MCF 10A (cell line): ENCODE measurements at regions not wholly inside any gene's neighbourhood (a gene's known extent, or its start where the extent isn't known, plus 50 kb on each side); places are given as distances from the start of the nearest gene placed in this dataset.

Experiments used
- BruUV-seq: library from RNA; stranded (reverse); fragments of 400-500 nt; replicated peaks from 2 replicates; lab custom pipeline; 2021; lab: Mats Ljungman, UMichigan
- CTCF ChIA-PET: fragments of 300-600 bp; sonication (Branson Sonifier 250); formaldehyde crosslinking; extraction: SDS; loops from one replicate; lab custom pipeline; 2021; ENCODE audit warnings: antibody characterized with exemption, inconsistent platforms; lab: Yijun Ruan, JAX
- POLR2A ChIA-PET: fragments of 300-600, 350-650 bp; sonication (Branson Sonifier 250); formaldehyde crosslinking; extraction: SDS; loops from one replicate; lab custom pipeline; 2020; ENCODE audit warnings: antibody characterized with exemption, inconsistent platforms; lab: Yijun Ruan, JAX
- DNase-seq: peaks from one replicate; pipeline ENCODE4 v3.0.0-alpha.2; 2018; ENCODE audit not compliant: unreplicated experiment
- H3K27ac Mint-ChIP-seq: one replicate; pipeline ENCODE4 v1.8.0; 2022; ENCODE audit warnings: mild to moderate bottlenecking, low read depth, mixed read lengths; ENCODE audit not compliant: unreplicated experiment
- H3K27me3 Mint-ChIP-seq: one replicate; pipeline ENCODE4 v1.8.0; 2022; ENCODE audit warnings: mixed read lengths; ENCODE audit not compliant: insufficient read depth, unreplicated experiment
- H3K36me3 Mint-ChIP-seq: one replicate; pipeline ENCODE4 v1.8.0; 2022; ENCODE audit warnings: mild to moderate bottlenecking, moderate library complexity, mixed read lengths; ENCODE audit not compliant: insufficient read depth, unreplicated experiment
- H3K4me1 Mint-ChIP-seq: one replicate; pipeline ENCODE4 v1.8.0; 2022; ENCODE audit warnings: mixed read lengths; ENCODE audit not compliant: insufficient read depth, unreplicated experiment
- H3K4me3 Mint-ChIP-seq: one replicate; pipeline ENCODE4 v1.8.0; 2022; ENCODE audit warnings: mild to moderate bottlenecking, moderate library complexity, mixed read lengths; ENCODE audit not compliant: unreplicated experiment
- H3K9me3 Mint-ChIP-seq: one replicate; pipeline ENCODE4 v1.8.0; 2022; ENCODE audit warnings: mixed read lengths; ENCODE audit not compliant: unreplicated experiment
- intact Hi-C: fragments of 100-400 bp; cut with micrococcal nuclease; formaldehyde crosslinking; loops from 2 replicates; pipeline ENCODE4 v1.14.1; 2022
- TF ChIP-seq, protein P1 (sequence below): fragments of 200-600 bp; IDR thresholded peaks from one replicate; pipeline ENCODE4 v1.8.0; 2022; ENCODE audit warnings: antibody characterized with exemption, mild to moderate bottlenecking; ENCODE audit not compliant: unreplicated experiment

- intact Hi-C loops = no loop called here
- H3K27me3 Mint-ChIP-seq = no peaks in the 10 kb centered on the region
- no TSS peak for BruUV-seq
- ChIA-PET CTCF (interaction anchor here (0.6 kb wide), 1 partner anchor 351 kb away, joined by 3 read pairs; no protein-coding TSS in a partner anchor), POLR2A (no interaction called here)
- peaks cover 6% of the 10 kb centered on the region for H3K4me1 Mint-ChIP-seq
- TF ChIP-seq, protein P1, sequence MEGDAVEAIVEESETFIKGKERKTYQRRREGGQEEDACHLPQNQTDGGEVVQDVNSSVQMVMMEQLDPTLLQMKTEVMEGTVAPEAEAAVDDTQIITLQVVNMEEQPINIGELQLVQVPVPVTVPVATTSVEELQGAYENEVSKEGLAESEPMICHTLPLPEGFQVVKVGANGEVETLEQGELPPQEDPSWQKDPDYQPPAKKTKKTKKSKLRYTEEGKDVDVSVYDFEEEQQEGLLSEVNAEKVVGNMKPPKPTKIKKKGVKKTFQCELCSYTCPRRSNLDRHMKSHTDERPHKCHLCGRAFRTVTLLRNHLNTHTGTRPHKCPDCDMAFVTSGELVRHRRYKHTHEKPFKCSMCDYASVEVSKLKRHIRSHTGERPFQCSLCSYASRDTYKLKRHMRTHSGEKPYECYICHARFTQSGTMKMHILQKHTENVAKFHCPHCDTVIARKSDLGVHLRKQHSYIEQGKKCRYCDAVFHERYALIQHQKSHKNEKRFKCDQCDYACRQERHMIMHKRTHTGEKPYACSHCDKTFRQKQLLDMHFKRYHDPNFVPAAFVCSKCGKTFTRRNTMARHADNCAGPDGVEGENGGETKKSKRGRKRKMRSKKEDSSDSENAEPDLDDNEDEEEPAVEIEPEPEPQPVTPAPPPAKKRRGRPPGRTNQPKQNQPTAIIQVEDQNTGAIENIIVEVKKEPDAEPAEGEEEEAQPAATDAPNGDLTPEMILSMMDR = no peak
- H3K27ac Mint-ChIP-seq = no peak overlapping the region
- peak; percentile 82 for DNase-seq
- H3K9me3 Mint-ChIP-seq = no peaks in the 10 kb centered on the region
- no peak overlapping the region for H3K4me3 Mint-ChIP-seq
- no peaks in the 10 kb centered on the region for H3K36me3 Mint-ChIP-seq
These were observed 198.3 kb downstream of the CHIC2 start for GRCh38 chr4:53866055-53866454.

GRCh38 chr4:53865054-53865453 lies 199.4 kb downstream of the CHIC2 start:
- H3K4me3 Mint-ChIP-seq = no peak overlapping the region
- H3K36me3 Mint-ChIP-seq = no peaks in the 10 kb centered on the region
- H3K9me3 Mint-ChIP-seq = no peaks in the 10 kb centered on the region
- BruUV-seq = no TSS peak
- CTCF ChIA-PET = no interaction called here
- POLR2A ChIA-PET = no interaction called here
- TF ChIP-seq, protein P1 = no peak
- no peaks in the 10 kb centered on the region for H3K27me3 Mint-ChIP-seq
- DNase-seq = no peak
- H3K27ac Mint-ChIP-seq = no peak overlapping the region
- intact Hi-C loops = no loop called here
- peaks cover 6% of the 10 kb centered on the region for H3K4me1 Mint-ChIP-seq

DNA sequence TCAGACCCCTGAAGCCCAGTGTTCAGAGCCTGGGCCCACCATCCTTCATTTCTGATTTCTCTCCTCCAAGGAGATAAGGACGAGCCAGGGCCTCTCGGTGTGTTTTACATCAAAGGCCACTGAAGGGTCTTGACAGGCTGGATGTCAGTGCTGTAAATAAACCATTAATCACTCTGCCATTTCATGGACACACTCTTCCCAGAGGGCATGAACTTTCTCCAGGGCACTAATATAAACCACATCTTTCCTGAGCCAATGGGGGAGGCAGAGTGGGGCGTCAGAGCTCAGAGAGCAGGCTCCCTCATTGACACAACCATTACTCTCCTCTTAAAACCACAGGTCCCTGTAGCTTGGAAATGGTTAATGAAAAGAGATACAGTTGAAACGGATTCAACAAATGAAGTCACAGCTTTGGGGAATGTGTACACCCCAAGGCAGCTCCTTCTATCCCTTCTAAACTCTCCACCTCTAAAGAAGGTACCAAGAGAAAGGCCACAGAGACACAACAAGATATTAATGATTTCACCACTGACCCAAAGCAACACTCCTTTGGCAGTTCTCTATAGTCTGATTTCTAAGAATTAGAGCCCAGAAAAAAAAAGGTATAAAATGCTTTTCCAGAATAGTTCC lies 200.6 kb downstream of the CHIC2 start:
- TF ChIP-seq, protein P1 = no peak
- Mint-ChIP-seq H3K4me3 (no peak overlapping the region), H3K27ac (no peak overlapping the region), H3K4me1 (peaks cover 6% of the 10 kb centered on the region), H3K27me3 (no peaks in the 10 kb centered on the region), H3K36me3 (no peaks in the 10 kb centered on the region), H3K9me3 (no peaks in the 10 kb centered on the region)
- no TSS peak for BruUV-seq
- ChIA-PET POLR2A (interaction anchor here (0.6 kb wide), 1 partner anchor 20 kb away, joined by 3 read pairs; no protein-coding TSS in a partner anchor), CTCF (interaction anchor here (0.7 to 1.0 kb wide), 2 partner anchors 360 to 375 kb away, joined by 3 to 4 read pairs; no protein-coding TSS in a partner anchor)
- DNase-seq = no peak
- intact Hi-C loops = no loop called here

DNA sequence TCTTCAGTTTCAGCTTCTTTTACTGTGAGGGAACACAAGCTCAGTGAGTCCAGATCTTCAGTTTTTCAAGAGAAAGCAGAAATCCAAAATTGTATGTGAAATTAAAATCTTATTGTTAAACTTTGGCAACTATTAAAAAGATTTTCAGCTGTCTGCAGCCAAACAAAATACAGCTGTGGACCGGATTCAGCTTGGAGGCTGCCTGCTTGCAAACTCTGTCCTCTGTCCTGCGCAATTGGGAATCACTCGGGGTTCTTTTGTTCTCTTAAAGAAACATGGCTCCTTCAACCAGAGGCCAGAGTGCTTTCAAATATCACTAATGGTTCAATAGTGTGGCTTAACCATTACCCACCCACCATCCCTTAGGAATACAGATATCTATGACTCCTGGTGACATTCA lies 201.2 kb downstream of the CHIC2 start:
- ChIA-PET POLR2A (interaction anchor here (1.0 kb wide), 1 partner anchor 11 kb away, joined by 3 read pairs; no protein-coding TSS in a partner anchor), CTCF (interaction anchor here (0.6 to 1.2 kb wide), 5 partner anchors 11 to 485 kb away, joined by 3 to 4 read pairs (median 3); no protein-coding TSS in a partner anchor)
- no peak overlapping the region for H3K27ac Mint-ChIP-seq
- intact Hi-C loops = no loop called here
- no peaks in the 10 kb centered on the region for H3K27me3 Mint-ChIP-seq
- H3K9me3 Mint-ChIP-seq = no peaks in the 10 kb centered on the region
- peaks cover 6% of the 10 kb centered on the region for H3K4me1 Mint-ChIP-seq
- TF ChIP-seq, protein P1 = no peak
- H3K4me3 Mint-ChIP-seq = no peak overlapping the region
- BruUV-seq = no TSS peak
- no peaks in the 10 kb centered on the region for H3K36me3 Mint-ChIP-seq
- DNase-seq = no peak
